Gastroesophageal sphincter (tissue), 4 donors: ENCODE measurements at regions not wholly inside any gene's neighbourhood (a gene's known extent, or its start where the extent isn't known, plus 50 kb on each side); places are given as distances from the start of the nearest gene placed in this dataset.

ENCODE experiments used
- ATAC-seq: fragments of 150-250 bp; one replicate; pipeline ENCODE4 v1.9.1; 2016; ENCODE audit warnings: mild to moderate bottlenecking, moderate library complexity
- H3K27ac ChIP-seq, 4 donors: fragments of 200-600 bp; sonication (generic) in 3 of 4; 1 replicate in 3 of 4; 2 replicates in 1 of 4; pipeline ENCODE4 v1.5.1; 2016 to 2019
- H3K27me3 ChIP-seq: fragments of 200-600 bp; sonication (generic); one replicate; pipeline ENCODE4 v1.5.1; 2019
- H3K36me3 ChIP-seq, 2 donors: fragments of 200-600 bp; sonication (generic); one replicate each; pipeline ENCODE4 v1.5.1; 2019; ENCODE audit warnings: control low read depth in 1 of 2
- H3K4me1 ChIP-seq, 3 donors: fragments of 200-600 bp; sonication (generic); 1 replicate in 2 of 3; 2 replicates in 1 of 3; pipeline ENCODE4 v1.5.1; 2016 to 2019; ENCODE audit warnings: control low read depth in 2 of 3
- H3K4me3 ChIP-seq, 2 donors: fragments of 200-600 bp; sonication (generic); one replicate each; pipeline ENCODE4 v1.5.1; 2019; ENCODE audit warnings: mild to moderate bottlenecking in 1 of 2, moderate library complexity in 1 of 2
- H3K9me3 ChIP-seq, 3 donors: fragments of 200-600 bp; sonication (generic); one replicate each; pipeline ENCODE4 v1.5.1; 2017 to 2019; ENCODE audit warnings: control low read depth in 2 of 3
- CTCF ChIP-seq, 4 experiments: fragments of 200-600 bp in 2 of 4; fragments of 450-650 bp in 2 of 4; sonication (generic) in 1 of 4; IDR thresholded peaks; one replicate each; pipeline ENCODE4 v1.5.1; 2017 to 2019; ENCODE audit warnings: antibody characterized with exemption in 4 of 4, mild to moderate bottlenecking in 2 of 4, moderate library complexity in 2 of 4
- EP300 ChIP-seq: sonication (generic); formaldehyde crosslinking; IDR thresholded peaks from one replicate; pipeline ENCODE4 v1.6.1; 2017; ENCODE audit warnings: antibody characterized with exemption, mild to moderate bottlenecking
- POLR2A ChIP-seq, 2 donors: fragments of 450-650 bp; IDR thresholded peaks; one replicate each; pipeline ENCODE4 v1.6.1; 2017; ENCODE audit warnings: antibody characterized with exemption in 2 of 2, mild to moderate bottlenecking in 2 of 2, moderate library complexity in 1 of 2
- POLR2AphosphoS5 ChIP-seq: sonication (generic); formaldehyde crosslinking; IDR thresholded peaks from one replicate; pipeline ENCODE4 v1.6.1; 2017; ENCODE audit warnings: antibody characterized with exemption
- WGBS, 2 donors: methylation state at CpG; one replicate each; pipeline ENCODE4 v1.1.5; 2018; ENCODE audit warnings: low coverage in 1 of 2; 5-methylcytosine and 5-hydroxymethylcytosine counted together

GRCh38 chr4:176843710-176844109 is 51.0 kb upstream of the VEGFC start:
- no peaks in the 10 kb centered on the region for H3K4me1 ChIP-seq
- peaks cover 0 to 9% (median 0%) of the 10 kb centered on the region in 3 donors for H3K9me3 ChIP-seq
- H3K4me3 ChIP-seq, result no peak overlapping the region
- H3K36me3 ChIP-seq, result no peaks in the 10 kb centered on the region
- ATAC-seq, result no peak
- TF ChIP-seq POLR2AphosphoS5 (no peak), POLR2A (IDR thresholded peaks at IDR 0.05) (no peak), EP300 (no peak)
- WGBS, 2 donors, result 42 to 63% methylated on average over 3 of the region's 3 CpGs
- H3K27me3 ChIP-seq, result no peaks in the 10 kb centered on the region
- no peak overlapping the region for H3K27ac ChIP-seq

GRCh38 chr4:176844448-176844847 is 51.7 kb upstream of the VEGFC start:
- WGBS, 2 donors, result 98 to 100% methylated on average over 1 to 4 of the region's 4 CpGs
- no peaks in the 10 kb centered on the region for H3K27me3 ChIP-seq
- H3K9me3 ChIP-seq, result peaks cover 0 to 9% (median 0%) of the 10 kb centered on the region in 3 donors
- TF ChIP-seq CTCF (IDR thresholded peaks at IDR 0.05) (no peak), POLR2A (IDR thresholded peaks at IDR 0.05) (no peak), EP300 (no peak), POLR2AphosphoS5 (no peak)
- H3K4me3 ChIP-seq, result no peak overlapping the region
- H3K27ac ChIP-seq, result no peak overlapping the region
- H3K4me1 ChIP-seq, result no peaks in the 10 kb centered on the region
- no peak for ATAC-seq
- no peaks in the 10 kb centered on the region for H3K36me3 ChIP-seq

- TF ChIP-seq CTCF (IDR thresholded peaks at IDR 0.05) (no peak), EP300 (no peak), POLR2AphosphoS5 (no peak), POLR2A (IDR thresholded peaks at IDR 0.05) (no peak)
- H3K4me1 ChIP-seq, result no peaks in the 10 kb centered on the region
- ATAC-seq, result no peak
- peaks cover 0 to 9% (median 0%) of the 10 kb centered on the region in 3 donors for H3K9me3 ChIP-seq
- no peaks in the 10 kb centered on the region for H3K36me3 ChIP-seq
- H3K27me3 ChIP-seq, result no peaks in the 10 kb centered on the region
- no peak overlapping the region for H3K4me3 ChIP-seq
- H3K27ac ChIP-seq, result no peak overlapping the region
- WGBS, 2 donors, result 71 to 81% methylated on average over 2 of the region's 2 CpGs
Measured at GRCh38 chr4:176845636-176846035, 52.9 kb upstream of the VEGFC start.

- Histone ChIP-seq H3K36me3 (no peaks in the 10 kb centered on the region), H3K27me3 (no peaks in the 10 kb centered on the region), H3K4me3 (no peak overlapping the region), H3K9me3 (peaks cover 0 to 9% (median 0%) of the 10 kb centered on the region in 3 donors), H3K27ac (no peak overlapping the region), H3K4me1 (no peaks in the 10 kb centered on the region)
- ATAC-seq, result no peak
- TF ChIP-seq POLR2AphosphoS5 (no peak), CTCF (IDR thresholded peaks at IDR 0.05) (no peak), EP300 (no peak), POLR2A (IDR thresholded peaks at IDR 0.05) (no peak)
Measured at GRCh38 chr4:176849076-176849475, 56.4 kb upstream of the VEGFC start.

GRCh38 chr4:176850436-176850835 is 57.7 kb upstream of the VEGFC start:
- Histone ChIP-seq H3K27ac (no peak overlapping the region), H3K27me3 (no peaks in the 10 kb centered on the region), H3K9me3 (peaks cover 0 to 7% (median 0%) of the 10 kb centered on the region in 3 donors), H3K4me3 (no peak overlapping the region), H3K4me1 (no peaks in the 10 kb centered on the region), H3K36me3 (no peaks in the 10 kb centered on the region)
- ATAC-seq, result no peak
- TF ChIP-seq CTCF (IDR thresholded peaks at IDR 0.05) (no peak), EP300 (no peak), POLR2AphosphoS5 (no peak), POLR2A (IDR thresholded peaks at IDR 0.05) (no peak)
- WGBS, 2 donors, result 71 to 75% methylated on average over 2 of the region's 2 CpGs
